CD14-positive monocyte (primary cell): ENCODE measurements at regions not wholly inside any gene's neighbourhood (a gene's known extent, or its start where the extent isn't known, plus 50 kb on each side); places are given as distances from the start of the nearest gene placed in this dataset.

Source experiments
- DNase-seq, 3 donors: peaks; one replicate each; pipeline ENCODE4 v3.0.0-alpha.2; 2011 to 2022
- H2AFZ ChIP-seq: 2 replicates; pipeline ENCODE4 v1.6.0; 2012; ENCODE audit warnings: mild to moderate bottlenecking, low read depth, low read length, inconsistent platforms; ENCODE audit not compliant: insufficient read depth, poor library complexity, severe bottlenecking
- H3K27ac ChIP-seq, 2 donors: 1 replicate in 1 of 2; 2 replicates in 1 of 2; pipeline ENCODE4 v1.5.1; 2012 to 2013; ENCODE audit warnings: low read length in 2 of 2, control low read depth in 1 of 2, inconsistent platforms in 1 of 2, low read depth in 1 of 2, mild to moderate bottlenecking in 1 of 2
- H3K27me3 ChIP-seq, 2 donors: one replicate each; pipeline versions ENCODE4 v1.6.0 to v1.6.1; 2011 to 2013; ENCODE audit warnings: low read length in 2 of 2; ENCODE audit not compliant: control insufficient read depth in 2 of 2, insufficient read depth in 2 of 2
- H3K36me3 ChIP-seq, 2 donors: replicated peaks in 1 of 2; 1 replicate in 1 of 2; 2 replicates in 1 of 2; pipeline versions ENCODE4 v1.5.1 to v1.6.1; 2012 to 2013; ENCODE audit warnings: low read length in 2 of 2, control low read depth in 1 of 2, inconsistent platforms in 1 of 2, mild to moderate bottlenecking in 1 of 2; ENCODE audit not compliant: insufficient read depth in 2 of 2, control insufficient read depth in 1 of 2
- H3K4me1 ChIP-seq, 2 donors: 1 replicate in 1 of 2; 2 replicates in 1 of 2; pipeline versions ENCODE4 v1.5.1 to v1.6.1; 2012 to 2013; ENCODE audit warnings: low read length in 2 of 2, control low read depth in 1 of 2, inconsistent platforms in 1 of 2, mild to moderate bottlenecking in 1 of 2, moderate library complexity in 1 of 2; ENCODE audit not compliant: insufficient read depth in 2 of 2, control insufficient read depth in 1 of 2
- H3K4me2 ChIP-seq: replicated peaks from 2 replicates; pipeline ENCODE3; 2012; ENCODE audit warnings: low read length, moderate library complexity, mild to moderate bottlenecking; ENCODE audit not compliant: poor library complexity, severe bottlenecking; ENCODE audit errors: extremely low read depth
- H3K4me3 ChIP-seq, 3 experiments: fragments of 200-600 bp in 1 of 3; sonication (generic) in 1 of 3; replicated peaks in 1 of 3; 1 replicate in 2 of 3; 2 replicates in 1 of 3; pipeline ENCODE4 v1.5.1; 2011 to 2013; ENCODE audit warnings: low read length in 3 of 3, mild to moderate bottlenecking in 3 of 3, control low read depth in 2 of 3, low read depth in 2 of 3, inconsistent platforms in 1 of 3, moderate library complexity in 1 of 3
- H3K79me2 ChIP-seq: 2 replicates; pipeline ENCODE4 v1.6.0; 2012; ENCODE audit warnings: mild to moderate bottlenecking, control low read depth, inconsistent platforms, low read length, moderate library complexity; ENCODE audit not compliant: insufficient read depth
- H3K9ac ChIP-seq: 2 replicates; pipeline ENCODE4 v1.6.0; 2017; ENCODE audit warnings: low read length, mild to moderate bottlenecking; ENCODE audit not compliant: insufficient read depth, poor library complexity, severe bottlenecking
- H3K9me3 ChIP-seq, 2 donors: replicated peaks in 1 of 2; 1 replicate in 1 of 2; 2 replicates in 1 of 2; pipeline versions ENCODE4 v1.5.1 to v1.6.1; 2012 to 2013; ENCODE audit warnings: low read length in 2 of 2, control low read depth in 1 of 2; ENCODE audit not compliant: control insufficient read depth in 1 of 2, insufficient read depth in 1 of 2
- H4K20me1 ChIP-seq: 2 replicates; pipeline ENCODE4 v1.6.0; 2012; ENCODE audit warnings: mild to moderate bottlenecking, low read length, control low read depth, moderate library complexity; ENCODE audit not compliant: insufficient read depth
- H3K27ac Mint-ChIP-seq, 7 donors: one replicate each; pipeline ENCODE4 v1.8.0; 2020; ENCODE audit warnings: mild to moderate bottlenecking in 7 of 7, mixed read lengths in 7 of 7, moderate library complexity in 6 of 7, inconsistent platforms in 2 of 7
- H3K27me3 Mint-ChIP-seq, 3 donors: one replicate each; pipeline ENCODE4 v1.8.0; 2021 to 2022; ENCODE audit warnings: low read depth in 3 of 3, mild to moderate bottlenecking in 3 of 3, mixed read lengths in 3 of 3, moderate library complexity in 3 of 3, inconsistent platforms in 1 of 3
- H3K36me3 Mint-ChIP-seq, 2 donors: one replicate each; pipeline ENCODE4 v1.8.0; 2020; ENCODE audit warnings: mixed read lengths in 2 of 2, inconsistent platforms in 1 of 2, mild to moderate bottlenecking in 1 of 2
- H3K4me1 Mint-ChIP-seq: one replicate; pipeline ENCODE4 v1.8.0; 2020; ENCODE audit warnings: mild to moderate bottlenecking, mixed read lengths
- H3K4me3 Mint-ChIP-seq, 2 donors: one replicate each; pipeline ENCODE4 v1.8.0; 2020; ENCODE audit warnings: mild to moderate bottlenecking in 2 of 2, mixed read lengths in 2 of 2, moderate library complexity in 1 of 2
- H3K9me3 Mint-ChIP-seq, 7 donors: one replicate each; pipeline ENCODE4 v1.8.0; 2020 to 2022; ENCODE audit warnings: mixed read lengths in 7 of 7, mild to moderate bottlenecking in 6 of 7, moderate library complexity in 6 of 7, inconsistent platforms in 2 of 7
- WGBS: methylation state at CpG from one replicate; pipeline ENCODE4 v1.1.5; 2013; ENCODE audit warnings: missing lambda C conversion rate; ENCODE audit not compliant: insufficient coverage; 5-methylcytosine and 5-hydroxymethylcytosine counted together
- intact Hi-C, 2 donors: fragments of 100-400 bp; cut with micrococcal nuclease; formaldehyde crosslinking; loops; one replicate each; pipeline versions ENCODE4 v1.15.0 to v1.15.1; 2023
- TF ChIP-seq, protein P1 (sequence below): fragments of 200-600 bp; IDR thresholded peaks from one replicate; pipeline ENCODE4 v1.8.0; 2022; ENCODE audit warnings: antibody characterized with exemption, mild to moderate bottlenecking

DNA sequence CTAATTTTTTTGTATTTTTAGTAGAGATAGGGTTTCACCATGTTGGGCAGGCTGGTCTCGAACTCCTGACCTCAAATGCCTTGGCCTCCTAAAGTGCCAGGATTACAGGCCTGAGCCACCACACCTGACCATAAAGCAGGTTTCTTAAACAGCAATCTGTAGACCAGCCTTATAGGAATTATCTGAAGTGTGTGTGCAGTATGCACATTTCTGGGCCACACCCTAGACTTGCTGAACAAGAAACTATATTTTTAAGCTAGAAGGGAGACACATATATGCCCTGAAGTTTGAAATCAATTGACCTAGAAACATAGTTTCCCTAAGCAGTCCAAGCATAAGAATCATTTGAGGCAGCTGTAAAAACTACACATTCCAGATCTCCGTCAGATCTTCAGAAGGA lies 805.7 kb downstream of the TUSC7 start:
- DNase-seq: no peak
- TF ChIP-seq, protein P1, sequence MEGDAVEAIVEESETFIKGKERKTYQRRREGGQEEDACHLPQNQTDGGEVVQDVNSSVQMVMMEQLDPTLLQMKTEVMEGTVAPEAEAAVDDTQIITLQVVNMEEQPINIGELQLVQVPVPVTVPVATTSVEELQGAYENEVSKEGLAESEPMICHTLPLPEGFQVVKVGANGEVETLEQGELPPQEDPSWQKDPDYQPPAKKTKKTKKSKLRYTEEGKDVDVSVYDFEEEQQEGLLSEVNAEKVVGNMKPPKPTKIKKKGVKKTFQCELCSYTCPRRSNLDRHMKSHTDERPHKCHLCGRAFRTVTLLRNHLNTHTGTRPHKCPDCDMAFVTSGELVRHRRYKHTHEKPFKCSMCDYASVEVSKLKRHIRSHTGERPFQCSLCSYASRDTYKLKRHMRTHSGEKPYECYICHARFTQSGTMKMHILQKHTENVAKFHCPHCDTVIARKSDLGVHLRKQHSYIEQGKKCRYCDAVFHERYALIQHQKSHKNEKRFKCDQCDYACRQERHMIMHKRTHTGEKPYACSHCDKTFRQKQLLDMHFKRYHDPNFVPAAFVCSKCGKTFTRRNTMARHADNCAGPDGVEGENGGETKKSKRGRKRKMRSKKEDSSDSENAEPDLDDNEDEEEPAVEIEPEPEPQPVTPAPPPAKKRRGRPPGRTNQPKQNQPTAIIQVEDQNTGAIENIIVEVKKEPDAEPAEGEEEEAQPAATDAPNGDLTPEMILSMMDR: no peak
- Histone ChIP-seq H3K27ac (no peak overlapping the region), H3K4me3 (no peak overlapping the region), H3K79me2 (no peaks in the 10 kb centered on the region), H3K9me3 (no peaks in the 10 kb centered on the region), H3K4me1 (no peaks in the 10 kb centered on the region), H4K20me1 (no peaks in the 10 kb centered on the region), H3K4me2 (no peak overlapping the region), H3K9ac (no peak overlapping the region), H2AFZ (no peak overlapping the region), H3K27me3 (no peaks in the 10 kb centered on the region), H3K36me3 (no peaks in the 10 kb centered on the region)
- no peaks in the 10 kb centered on the region for H3K36me3 Mint-ChIP-seq
- H3K27me3 Mint-ChIP-seq: peaks cover 0 to 2% (median 0%) of the 10 kb centered on the region in 3 donors
- intact Hi-C loops: no loop called here
- H3K27ac Mint-ChIP-seq: no peak overlapping the region
- no peak overlapping the region for H3K4me3 Mint-ChIP-seq
- no peaks in the 10 kb centered on the region for H3K9me3 Mint-ChIP-seq
- WGBS: 100% methylated on average over 1 of the region's 2 CpGs
- peaks cover 4% of the 10 kb centered on the region for H3K4me1 Mint-ChIP-seq

DNA sequence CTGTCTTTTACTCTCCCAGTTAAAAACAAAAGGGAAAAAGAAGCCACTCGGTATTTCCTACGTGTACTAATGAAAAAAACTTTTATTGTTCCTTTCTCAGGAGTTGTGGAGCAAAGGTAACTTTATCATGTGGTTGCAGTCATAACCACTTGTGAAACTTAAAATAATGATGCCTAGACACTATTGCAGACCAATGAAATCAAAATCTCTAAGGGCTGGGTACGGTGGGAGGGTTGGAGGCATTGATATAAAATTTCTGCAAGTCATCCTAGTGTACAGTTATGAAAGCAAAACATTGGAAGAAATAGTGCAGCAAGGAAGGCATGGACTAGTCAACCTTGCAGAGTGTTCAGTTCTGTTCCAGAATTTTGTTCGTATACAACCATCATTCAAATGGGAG lies 808.8 kb downstream of the TUSC7 start:
- H3K27ac Mint-ChIP-seq: no peak overlapping the region
- Histone ChIP-seq H3K9ac (no peak overlapping the region), H4K20me1 (no peaks in the 10 kb centered on the region), H3K27ac (no peak overlapping the region), H3K4me2 (no peak overlapping the region), H3K4me1 (no peaks in the 10 kb centered on the region), H3K36me3 (no peaks in the 10 kb centered on the region), H3K79me2 (no peaks in the 10 kb centered on the region), H3K4me3 (no peak overlapping the region), H3K27me3 (no peaks in the 10 kb centered on the region), H3K9me3 (no peaks in the 10 kb centered on the region), H2AFZ (no peak overlapping the region)
- TF ChIP-seq, protein P1: no peak
- no peak overlapping the region for H3K4me3 Mint-ChIP-seq
- H3K9me3 Mint-ChIP-seq: no peaks in the 10 kb centered on the region
- H3K4me1 Mint-ChIP-seq: peaks cover 4% of the 10 kb centered on the region
- no peak for DNase-seq
- WGBS: no CpG with 5 or more reads among the region's 4 CpGs
- H3K36me3 Mint-ChIP-seq: no peaks in the 10 kb centered on the region
- intact Hi-C loops: no loop called here
- peaks cover 0 to 4% (median under 1%) of the 10 kb centered on the region in 3 donors for H3K27me3 Mint-ChIP-seq
